Cardiac fibroblast (primary cell): ENCODE measurements at regions not wholly inside any gene's neighbourhood (a gene's known extent, or its start where the extent isn't known, plus 50 kb on each side); places are given as distances from the start of the nearest gene placed in this dataset.

Experiments used
- DNase-seq, 2 donors: peaks; one replicate each; pipeline versions ENCODE4 v3.0.0 to v3.0.0-alpha.2; 2010; ENCODE audit warnings: low read depth in 2 of 2
- H3K4me3 ChIP-seq, 2 donors: replicated peaks in 1 of 2; 1 replicate in 1 of 2; 2 replicates in 1 of 2; pipeline ENCODE4 v1.5.1; 2011; ENCODE audit warnings: low read depth in 2 of 2, low read length in 2 of 2, mild to moderate bottlenecking in 2 of 2, moderate library complexity in 1 of 2
- CTCF ChIP-seq: IDR thresholded peaks from one replicate; pipeline ENCODE4 v1.5.1; 2011; ENCODE audit warnings: low read depth, mild to moderate bottlenecking, low read length, inconsistent platforms

DNA sequence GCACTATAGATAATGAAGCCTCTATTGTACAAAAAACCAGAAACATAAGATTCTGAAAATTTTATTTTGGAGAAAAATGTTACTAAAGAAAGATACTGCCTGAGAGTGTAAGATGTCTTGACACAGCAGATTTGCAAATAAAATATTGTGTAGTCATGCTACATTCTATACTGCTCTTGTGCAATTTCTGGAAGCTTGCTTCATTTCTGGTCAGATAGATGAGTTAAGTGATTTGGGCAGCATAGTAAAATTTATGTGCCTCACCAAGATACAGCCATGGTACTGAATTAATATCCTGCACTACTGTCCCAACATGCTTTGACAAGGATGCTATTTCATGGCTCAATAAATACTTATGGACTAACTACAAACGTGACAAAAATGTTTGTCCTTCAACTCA is 55.1 kb upstream of the STARD13 start:
- peak; percentile 54 to 66 for DNase-seq
- TF ChIP-seq CTCF, result no peak
- no peak overlapping the region for H3K4me3 ChIP-seq

DNA sequence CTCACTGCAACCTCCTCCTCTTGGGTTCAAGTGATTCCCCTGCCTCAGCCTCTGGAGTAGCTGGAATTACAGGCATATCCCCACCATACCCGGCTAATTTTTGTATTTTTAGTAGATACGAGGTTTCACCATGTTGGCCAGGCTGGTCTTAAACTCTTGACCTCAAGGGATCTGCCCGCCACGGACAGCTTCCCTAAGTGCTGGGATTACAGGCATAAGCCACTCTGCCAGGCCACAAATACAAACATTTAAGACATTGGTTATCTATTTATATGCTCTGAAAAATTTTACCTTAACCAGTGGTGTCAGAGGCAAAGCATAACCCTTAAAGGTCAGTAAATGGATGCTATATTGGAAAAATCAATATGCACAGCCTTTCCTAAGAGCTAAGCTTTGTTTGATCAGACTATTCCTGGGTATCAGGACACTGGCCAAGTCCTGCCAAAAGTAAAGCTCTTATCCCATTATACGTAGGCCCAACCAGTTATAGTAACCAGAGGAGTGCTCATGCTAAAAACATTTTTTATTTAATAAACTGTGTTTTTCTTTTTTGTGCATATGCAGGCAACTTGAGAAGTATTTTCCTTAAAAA is 56.4 kb upstream of the STARD13 start:
- DNase-seq, result no peak
- no peak for TF ChIP-seq CTCF
- H3K4me3 ChIP-seq, result no peak overlapping the region

DNA sequence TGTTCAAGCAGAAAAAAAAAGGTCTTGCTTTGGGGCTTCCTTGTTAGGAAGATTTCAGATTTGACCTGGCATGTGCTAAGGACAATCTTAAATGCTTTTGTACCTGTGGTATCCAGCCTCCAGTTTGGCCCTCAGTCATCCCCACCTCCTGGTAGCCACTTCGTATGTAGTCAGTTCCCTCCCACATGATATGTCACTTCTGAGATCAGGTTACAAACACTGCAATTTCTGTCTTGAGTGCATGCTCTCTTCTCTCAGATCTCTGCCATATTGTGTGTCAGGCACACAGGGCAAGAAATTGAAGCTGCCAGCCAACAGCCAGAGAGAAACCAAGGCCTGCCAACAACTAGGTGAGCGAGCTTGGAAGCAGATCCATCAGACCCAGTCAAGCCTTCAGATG is 60.3 kb upstream of the STARD13 start:
- TF ChIP-seq CTCF, result no peak
- DNase-seq, result no peak
- H3K4me3 ChIP-seq, result no peak overlapping the region

- no peak overlapping the region for H3K4me3 ChIP-seq
- TF ChIP-seq CTCF, result no peak
- no peak for DNase-seq
Measured at GRCh38 chr13:33347861-33348260, 62.3 kb upstream of the STARD13 start.

DNA sequence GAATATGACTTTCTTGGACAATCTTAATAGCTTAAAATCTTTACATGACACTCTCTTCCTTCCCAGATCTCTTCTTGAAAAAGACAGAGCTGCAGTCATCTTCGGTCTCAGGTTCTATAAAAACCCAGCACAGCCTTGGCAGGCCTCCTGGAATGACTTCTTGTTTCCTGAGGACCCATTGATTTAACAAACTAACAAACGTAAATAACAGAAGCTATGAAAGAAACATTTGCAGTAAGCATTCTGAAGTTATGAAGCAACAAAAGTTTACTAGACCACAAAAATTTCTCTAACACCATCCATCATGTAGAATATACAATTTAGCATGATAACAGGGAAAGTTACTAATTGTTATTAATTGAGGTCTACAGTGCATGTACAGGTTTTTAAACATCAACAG is 62.8 kb upstream of the STARD13 start:
- H3K4me3 ChIP-seq, result no peak overlapping the region
- TF ChIP-seq CTCF, result no peak
- DNase-seq, result peak; percentile 34 to 37

DNA sequence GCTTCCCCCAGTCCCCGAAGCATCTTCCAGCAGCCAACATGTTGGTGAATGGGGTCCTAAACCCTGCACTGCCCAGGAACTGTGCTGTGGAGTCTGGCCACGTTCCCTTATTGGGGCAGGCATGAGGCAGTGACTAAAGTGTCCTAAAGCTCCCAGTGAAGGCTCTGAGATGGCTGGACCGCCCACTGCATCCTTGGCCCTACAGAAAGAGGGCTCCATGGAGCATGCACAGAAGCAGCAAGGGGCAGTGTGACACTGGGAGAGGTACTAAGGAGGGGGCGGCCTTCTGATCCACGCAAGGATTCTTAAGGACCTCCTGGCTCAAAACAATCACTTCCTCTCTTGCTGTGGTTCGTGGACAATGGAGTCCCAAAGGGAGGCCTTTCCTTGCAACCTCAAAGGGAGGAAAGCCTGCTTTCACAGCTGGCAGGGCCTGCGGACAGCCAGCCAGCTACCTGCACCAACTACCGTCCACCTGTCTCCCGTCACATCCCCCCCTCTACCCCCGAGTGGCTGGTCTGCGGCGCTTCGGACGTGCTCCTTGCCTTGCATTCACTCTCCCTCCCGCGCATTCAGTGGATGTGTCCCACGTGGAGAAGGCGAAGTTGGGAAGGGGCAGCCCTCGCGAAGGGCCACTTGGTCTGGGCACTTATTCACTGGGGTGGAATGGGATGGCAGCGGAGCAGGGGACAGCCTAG is 63.9 kb upstream of the STARD13 start:
- peak; percentile 15 for TF ChIP-seq CTCF
- DNase-seq, result peak in 1 of 2 donors; percentile 34
- peak overlapping the region; percentile 75 to 76 for H3K4me3 ChIP-seq
